ENCODE measurements at regions not wholly inside any gene's neighbourhood (a gene's known extent, or its start where the extent isn't known, plus 50 kb on each side); places are given as distances from the start of the nearest gene placed in this dataset.

- DNase-seq: no peak
- Mint-ChIP-seq H3K27ac (ENCODE audit: unreplicated experiment) (no peak overlapping the region), H3K9me3 (ENCODE audit: unreplicated experiment) (no peaks in the 10 kb centered on the region), H3K27me3 (ENCODE audit: unreplicated experiment) (no peaks in the 10 kb centered on the region), H3K4me3 (ENCODE audit: unreplicated experiment) (no peak overlapping the region), H3K36me3 (ENCODE audit: unreplicated experiment) (peaks cover 4% of the 10 kb centered on the region), H3K4me1 (ENCODE audit: low read depth, unreplicated experiment) (no peaks in the 10 kb centered on the region)
- no peak for TF ChIP-seq CTCF (IDR thresholded peaks at IDR 0.05; ENCODE audit: partially characterized antibody, unreplicated experiment)
These were observed 441.1 kb downstream of the PTH2R start for GRCh38 chr2:208847651-208848050.

- H3K4me3 Mint-ChIP-seq (ENCODE audit: unreplicated experiment): no peak overlapping the region
- no peaks in the 10 kb centered on the region for H3K4me1 Mint-ChIP-seq (ENCODE audit: low read depth, unreplicated experiment)
- H3K9me3 Mint-ChIP-seq (ENCODE audit: unreplicated experiment): peaks cover 9% of the 10 kb centered on the region
- DNase-seq: no peak
- peaks cover 2% of the 10 kb centered on the region for H3K27me3 Mint-ChIP-seq (ENCODE audit: unreplicated experiment)
- no peaks in the 10 kb centered on the region for H3K36me3 Mint-ChIP-seq (ENCODE audit: unreplicated experiment)
- no peak for TF ChIP-seq CTCF (IDR thresholded peaks at IDR 0.05; ENCODE audit: partially characterized antibody, unreplicated experiment)
- no peak overlapping the region for H3K27ac Mint-ChIP-seq (ENCODE audit: unreplicated experiment)
These were observed 448.1 kb downstream of the PTH2R start for GRCh38 chr2:208854717-208855116.

DNA sequence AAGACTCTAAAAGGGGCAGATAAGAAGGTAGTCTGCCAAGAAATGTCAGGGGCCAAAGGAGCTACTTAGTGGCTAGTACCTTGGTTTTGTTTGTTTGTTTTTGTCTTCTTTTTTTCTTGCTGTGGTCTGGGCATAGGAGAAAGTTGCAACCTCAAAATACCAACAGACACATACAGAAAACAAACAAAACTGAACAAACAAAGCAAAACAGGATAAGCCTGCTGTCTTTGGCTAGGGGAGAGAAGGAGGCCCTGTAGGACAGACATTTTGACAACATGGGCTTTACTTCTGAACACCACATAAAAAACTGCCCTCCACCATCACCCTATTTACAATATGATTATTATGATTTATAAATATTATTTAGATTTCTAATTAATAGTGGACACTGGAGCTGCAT lies 460.8 kb downstream of the PTH2R start:
- Mint-ChIP-seq H3K27me3 (ENCODE audit: unreplicated experiment) (no peaks in the 10 kb centered on the region), H3K27ac (ENCODE audit: unreplicated experiment) (no peak overlapping the region), H3K36me3 (ENCODE audit: unreplicated experiment) (no peaks in the 10 kb centered on the region), H3K4me3 (ENCODE audit: unreplicated experiment) (no peak overlapping the region), H3K4me1 (ENCODE audit: low read depth, unreplicated experiment) (no peaks in the 10 kb centered on the region), H3K9me3 (ENCODE audit: unreplicated experiment) (no peaks in the 10 kb centered on the region)
- TF ChIP-seq CTCF (IDR thresholded peaks at IDR 0.05; ENCODE audit: partially characterized antibody, unreplicated experiment): no peak
- DNase-seq: no peak

DNA sequence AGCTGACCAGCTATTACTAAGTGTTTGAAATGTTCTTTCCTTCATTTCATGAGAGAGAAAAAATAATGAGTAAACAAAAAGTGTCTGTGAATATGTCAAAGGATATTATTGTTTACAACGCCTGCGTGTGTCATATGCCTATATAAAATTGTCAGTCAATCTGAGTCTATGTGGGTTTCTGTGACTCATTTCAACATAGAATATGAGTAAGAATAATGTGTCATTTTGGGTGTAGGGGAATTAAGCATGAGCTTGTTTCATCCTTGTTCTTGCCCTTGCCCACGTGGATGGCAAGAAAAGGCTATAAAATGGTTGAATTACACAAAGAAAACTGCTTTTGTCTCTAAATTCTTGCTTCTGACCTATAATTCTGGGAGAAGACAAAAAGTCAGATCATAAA lies 466.0 kb downstream of the PTH2R start:
- no peaks in the 10 kb centered on the region for H3K4me1 Mint-ChIP-seq (ENCODE audit: low read depth, unreplicated experiment)
- no peak overlapping the region for H3K27ac Mint-ChIP-seq (ENCODE audit: unreplicated experiment)
- no peak overlapping the region for H3K4me3 Mint-ChIP-seq (ENCODE audit: unreplicated experiment)
- DNase-seq: no peak
- no peak for TF ChIP-seq CTCF (IDR thresholded peaks at IDR 0.05; ENCODE audit: partially characterized antibody, unreplicated experiment)
- no peaks in the 10 kb centered on the region for H3K36me3 Mint-ChIP-seq (ENCODE audit: unreplicated experiment)
- no peaks in the 10 kb centered on the region for H3K27me3 Mint-ChIP-seq (ENCODE audit: unreplicated experiment)
- H3K9me3 Mint-ChIP-seq (ENCODE audit: unreplicated experiment): no peaks in the 10 kb centered on the region

DNA sequence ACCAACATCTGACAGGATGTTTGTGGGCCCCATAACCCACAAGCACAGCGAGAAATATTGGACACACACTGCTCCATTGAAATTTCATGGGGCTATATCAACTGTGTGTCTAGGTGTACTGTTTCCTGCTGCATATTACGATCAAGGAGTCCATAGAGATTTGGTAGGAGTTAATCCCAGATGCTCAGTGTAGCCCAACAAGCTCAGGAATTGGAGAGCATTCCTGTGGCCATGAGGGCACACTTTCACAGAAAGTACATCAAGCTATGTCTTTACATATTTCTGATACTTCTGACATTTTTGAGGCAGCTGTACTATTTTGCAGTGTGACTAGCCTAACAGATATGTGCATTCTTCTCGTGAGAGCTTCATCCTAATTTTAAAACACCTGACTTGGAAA lies 473.1 kb downstream of the PTH2R start:
- H3K4me1 Mint-ChIP-seq (ENCODE audit: low read depth, unreplicated experiment): no peaks in the 10 kb centered on the region
- H3K36me3 Mint-ChIP-seq (ENCODE audit: unreplicated experiment): no peaks in the 10 kb centered on the region
- no peak overlapping the region for H3K4me3 Mint-ChIP-seq (ENCODE audit: unreplicated experiment)
- no peak for DNase-seq
- TF ChIP-seq CTCF (IDR thresholded peaks at IDR 0.05; ENCODE audit: partially characterized antibody, unreplicated experiment): no peak
- no peak overlapping the region for H3K27ac Mint-ChIP-seq (ENCODE audit: unreplicated experiment)
- no peaks in the 10 kb centered on the region for H3K27me3 Mint-ChIP-seq (ENCODE audit: unreplicated experiment)
- H3K9me3 Mint-ChIP-seq (ENCODE audit: unreplicated experiment): no peaks in the 10 kb centered on the region
